GM12874 (cell line): ENCODE measurements at regions not wholly inside any gene's neighbourhood (a gene's known extent, or its start where the extent isn't known, plus 50 kb on each side); places are given as distances from the start of the nearest gene placed in this dataset.

ENCODE experiments used
- TF ChIP-seq, protein P1 (sequence below): IDR thresholded peaks from 2 replicates; pipeline ENCODE4 v1.5.1; 2011; ENCODE audit warnings: low read depth, mild to moderate bottlenecking, control low read depth, low read length, moderate library complexity; ENCODE audit not compliant: insufficient read depth

DNA sequence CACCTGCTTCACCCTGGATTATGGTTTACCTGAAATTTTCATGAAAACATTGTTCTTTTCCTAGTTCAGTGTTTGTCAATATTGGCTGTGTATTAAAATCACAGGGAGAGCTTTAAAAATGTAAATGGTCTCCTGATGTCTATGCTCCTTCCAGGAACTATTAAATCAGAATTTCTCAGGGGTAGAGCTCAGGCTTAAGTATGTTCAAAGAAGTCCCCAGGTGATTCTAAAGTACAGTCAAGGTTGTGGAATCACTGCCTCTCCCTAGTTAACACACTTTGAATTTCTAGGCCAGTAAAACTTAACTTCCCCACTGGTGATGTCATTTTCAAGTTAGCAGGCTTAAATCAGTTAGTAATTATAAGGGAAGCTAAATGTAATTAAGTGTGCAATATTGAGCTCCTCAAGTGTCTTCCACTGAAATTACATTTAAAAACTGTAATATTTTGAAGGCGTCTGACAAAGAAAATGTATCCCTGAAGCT, 150.3 kb upstream of the SLC28A3 start:
- TF ChIP-seq, protein P1, sequence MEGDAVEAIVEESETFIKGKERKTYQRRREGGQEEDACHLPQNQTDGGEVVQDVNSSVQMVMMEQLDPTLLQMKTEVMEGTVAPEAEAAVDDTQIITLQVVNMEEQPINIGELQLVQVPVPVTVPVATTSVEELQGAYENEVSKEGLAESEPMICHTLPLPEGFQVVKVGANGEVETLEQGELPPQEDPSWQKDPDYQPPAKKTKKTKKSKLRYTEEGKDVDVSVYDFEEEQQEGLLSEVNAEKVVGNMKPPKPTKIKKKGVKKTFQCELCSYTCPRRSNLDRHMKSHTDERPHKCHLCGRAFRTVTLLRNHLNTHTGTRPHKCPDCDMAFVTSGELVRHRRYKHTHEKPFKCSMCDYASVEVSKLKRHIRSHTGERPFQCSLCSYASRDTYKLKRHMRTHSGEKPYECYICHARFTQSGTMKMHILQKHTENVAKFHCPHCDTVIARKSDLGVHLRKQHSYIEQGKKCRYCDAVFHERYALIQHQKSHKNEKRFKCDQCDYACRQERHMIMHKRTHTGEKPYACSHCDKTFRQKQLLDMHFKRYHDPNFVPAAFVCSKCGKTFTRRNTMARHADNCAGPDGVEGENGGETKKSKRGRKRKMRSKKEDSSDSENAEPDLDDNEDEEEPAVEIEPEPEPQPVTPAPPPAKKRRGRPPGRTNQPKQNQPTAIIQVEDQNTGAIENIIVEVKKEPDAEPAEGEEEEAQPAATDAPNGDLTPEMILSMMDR = no peak

DNA sequence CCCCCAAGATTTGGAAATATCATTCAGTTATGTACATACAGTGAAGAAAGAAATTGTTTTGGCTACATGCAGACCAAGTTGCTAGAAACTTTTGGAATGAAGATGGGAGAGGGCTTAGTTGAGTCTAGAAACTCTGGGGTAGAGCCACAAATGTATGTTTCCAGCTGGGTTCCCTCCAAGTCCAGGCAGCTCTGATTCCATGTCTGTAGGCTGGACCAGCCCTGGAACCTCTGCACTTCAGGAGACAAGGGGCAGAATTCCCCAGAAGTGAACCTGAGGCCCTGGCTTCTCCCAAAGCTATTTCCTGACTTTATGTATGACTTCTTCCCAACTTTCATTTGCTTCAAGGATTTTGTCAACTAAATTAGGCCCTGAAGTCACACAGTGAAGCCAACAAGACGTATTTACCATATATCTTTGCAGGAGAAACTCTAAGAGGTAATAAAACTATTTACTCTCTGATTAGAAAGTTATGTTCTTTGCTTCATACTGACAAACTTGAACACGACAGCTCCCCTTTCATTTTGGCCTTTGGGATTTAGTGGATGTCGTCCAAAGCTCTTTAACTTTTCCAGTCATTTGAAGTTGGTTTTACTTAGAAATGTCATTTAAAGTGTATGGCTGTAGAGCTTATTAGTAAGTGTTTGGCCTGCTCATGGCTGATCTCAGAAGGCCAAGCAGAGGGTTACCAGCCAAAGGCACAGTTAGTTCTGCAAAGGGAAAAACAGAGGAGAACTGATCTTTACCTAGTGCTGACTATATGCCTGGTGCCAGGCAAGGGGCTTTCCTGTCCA, 152.0 kb upstream of the SLC28A3 start:
- TF ChIP-seq, protein P1 = no peak

DNA sequence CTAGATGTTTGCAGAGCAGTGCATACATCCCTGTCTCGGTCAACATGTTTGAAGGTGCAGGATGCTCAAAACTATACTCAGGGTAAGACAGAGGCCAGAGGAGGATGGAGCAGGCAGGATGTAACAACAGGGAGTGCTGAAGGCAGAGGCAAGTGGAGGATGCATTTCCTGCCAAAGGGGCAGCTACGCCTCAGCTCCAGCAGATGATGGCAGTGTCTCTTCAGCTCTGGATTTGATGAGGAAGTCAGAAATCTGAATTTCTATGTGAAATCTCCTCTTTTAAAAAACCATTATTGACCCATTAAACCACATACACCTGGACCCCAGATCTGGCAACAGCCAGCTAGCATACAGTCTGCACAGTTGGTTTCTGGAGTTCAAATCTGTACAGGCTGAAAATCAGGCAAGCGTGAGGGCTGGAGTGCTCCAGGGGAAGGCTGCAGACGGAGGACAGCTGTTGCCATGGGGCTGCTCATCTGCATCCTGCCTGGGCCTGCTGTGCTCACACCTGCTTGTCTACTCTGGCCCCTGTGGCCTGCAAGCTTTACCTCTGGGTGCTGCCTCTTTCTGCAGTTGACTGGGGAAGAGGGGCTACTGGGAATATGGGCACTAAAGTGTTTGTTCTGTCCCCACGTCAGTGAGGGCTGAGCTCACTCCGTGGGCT, 152.9 kb upstream of the SLC28A3 start:
- TF ChIP-seq, protein P1 = no peak

DNA sequence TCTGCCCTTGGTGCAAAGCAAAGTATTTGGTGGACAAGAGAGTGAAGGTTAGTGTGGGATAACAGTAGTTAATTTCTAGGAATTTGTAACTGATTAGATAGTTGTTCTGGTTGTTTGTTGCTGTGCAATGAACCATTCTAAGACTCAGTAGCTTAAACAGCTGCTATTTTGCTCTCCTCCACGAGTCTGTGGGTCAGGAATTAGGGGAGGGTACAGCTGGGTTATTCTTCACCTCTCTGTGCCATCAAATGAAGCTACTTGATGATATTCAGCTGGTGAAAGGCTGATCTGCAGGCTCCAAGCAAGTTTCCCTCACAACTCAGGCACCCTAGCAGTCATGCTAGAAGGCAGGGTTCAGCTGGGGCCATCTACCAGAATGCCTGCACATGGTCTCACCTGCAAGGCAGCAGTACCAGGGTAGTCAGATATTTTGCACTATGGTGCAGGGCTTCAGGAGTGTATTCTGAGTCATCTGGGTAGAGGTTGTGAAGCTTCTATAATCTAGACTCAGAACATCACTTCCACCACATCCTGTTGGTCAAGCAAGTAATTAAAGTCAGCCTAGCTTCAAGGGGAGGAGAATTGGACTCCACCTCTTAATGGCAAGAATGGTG, 159.5 kb upstream of the SLC28A3 start:
- TF ChIP-seq, protein P1 = no peak

DNA sequence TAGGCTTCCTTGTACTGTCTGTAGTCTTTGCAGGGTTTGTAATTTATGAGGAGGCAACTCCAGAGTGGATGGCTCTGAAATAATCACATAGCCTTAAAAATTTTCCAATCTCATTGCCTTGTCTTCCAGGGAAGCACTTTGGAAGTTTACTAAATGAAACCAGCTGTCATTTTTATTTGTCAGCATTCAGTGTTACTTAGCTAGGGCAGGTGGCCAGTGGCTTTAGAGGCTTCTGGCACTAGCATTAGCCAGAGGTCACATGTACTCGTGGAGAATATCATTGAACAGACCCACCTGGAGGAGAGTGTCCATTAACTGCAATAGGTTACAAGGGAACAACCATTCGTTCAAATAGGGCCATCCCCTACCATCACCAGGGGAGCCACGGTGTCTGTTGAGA, 160.3 kb upstream of the SLC28A3 start:
- TF ChIP-seq, protein P1 = no peak

DNA sequence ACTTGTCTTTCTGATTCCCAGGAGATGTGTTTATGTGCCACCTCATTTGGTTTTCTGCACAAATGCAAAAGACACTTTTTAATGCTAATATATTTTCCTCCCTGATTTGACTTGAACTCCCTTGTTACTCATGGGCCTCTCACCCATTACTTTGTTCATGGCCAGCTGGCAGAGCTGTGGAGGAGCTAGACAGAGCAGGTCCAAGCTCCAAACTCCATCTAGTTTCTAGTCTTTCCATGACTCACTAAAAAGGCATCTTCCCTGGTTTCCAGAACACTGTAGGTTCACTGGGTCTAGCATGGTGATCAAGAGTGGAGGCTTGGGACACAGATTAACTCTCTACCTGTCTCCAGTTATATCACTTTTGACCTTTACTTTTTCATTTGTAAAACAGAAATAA, 161.0 kb upstream of the SLC28A3 start:
- TF ChIP-seq, protein P1 = no peak

DNA sequence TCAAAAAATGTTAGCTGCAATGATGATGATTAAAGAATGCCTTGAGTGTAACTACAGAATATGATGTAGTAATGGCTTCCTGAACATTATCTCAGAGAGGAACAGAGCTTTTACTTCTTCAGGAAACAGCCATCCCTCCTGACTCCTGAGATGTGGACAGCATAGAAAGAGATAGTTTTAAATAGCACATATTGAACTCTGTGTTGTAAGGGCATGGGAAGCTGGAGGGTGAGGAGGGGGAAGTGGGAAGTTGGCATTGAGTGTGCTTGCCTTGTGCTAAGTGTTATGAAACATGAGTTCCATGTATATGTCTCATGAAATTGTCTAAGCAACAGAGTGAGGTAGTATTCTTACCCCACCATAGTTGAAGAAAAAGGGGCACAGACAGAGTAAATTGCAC, 161.5 kb upstream of the SLC28A3 start:
- TF ChIP-seq, protein P1 = no peak
